IMR-90 (cell line): ENCODE measurements at regions not wholly inside any gene's neighbourhood (a gene's known extent, or its start where the extent isn't known, plus 50 kb on each side); places are given as distances from the start of the nearest gene placed in this dataset.

Experiments used
- ATAC-seq: fragments of 200-7000 bp; cut with Tn5 transposase; 2 replicates; pipeline ENCODE4 v1.9.1; 2020; ENCODE audit warnings: low read depth, mild to moderate bottlenecking, moderate library complexity
- BruUV-seq: library from RNA; stranded (reverse); fragments of 400-500 nt; replicated peaks from 2 replicates; lab custom pipeline; 2021; lab: Mats Ljungman, UMichigan
- CTCF ChIA-PET: fragments of 300-600 bp; formaldehyde crosslinking; extraction: SDS; loops from one replicate; lab custom pipeline; 2021; ENCODE audit warnings: antibody characterized with exemption; lab: Yijun Ruan, JAX
- POLR2A ChIA-PET: fragments of 300-600 bp; sonication (Branson Sonifier 250); formaldehyde crosslinking; loops from one replicate; lab custom pipeline; 2022; ENCODE audit warnings: antibody characterized with exemption; ENCODE audit not compliant: unreplicated experiment; lab: Charles Lee
- DNase-seq: peaks from one replicate; pipeline ENCODE4 v3.0.0; 2013
- H2AFZ ChIP-seq: replicated peaks from 2 replicates; pipeline ENCODE3; 2013; ENCODE audit warnings: low read length, mild to moderate bottlenecking; ENCODE audit not compliant: poor library complexity
- H2AK5ac ChIP-seq: 2 replicates; pipeline ENCODE4 v1.6.1; 2013; ENCODE audit warnings: low read depth, low read length, inconsistent platforms
- H2AK9ac ChIP-seq: replicated peaks from 2 replicates; pipeline ENCODE3; 2013; ENCODE audit warnings: mild to moderate bottlenecking, low read depth, low read length, moderate library complexity; ENCODE audit not compliant: poor library complexity
- H2BK120ac ChIP-seq: 2 replicates; pipeline ENCODE4 v1.6.1; 2013; ENCODE audit warnings: low read depth, low read length, inconsistent platforms
- H2BK15ac ChIP-seq: 3 replicates; pipeline ENCODE4 v1.6.1; 2013; ENCODE audit warnings: low read depth, low read length, inconsistent platforms
- H2BK20ac ChIP-seq: 2 replicates; pipeline ENCODE4 v1.6.1; 2013; ENCODE audit warnings: low read depth, mild to moderate bottlenecking, inconsistent platforms, low read length, moderate library complexity
- H2BK5ac ChIP-seq: 2 replicates; pipeline ENCODE4 v1.6.1; 2013; ENCODE audit warnings: mild to moderate bottlenecking, low read depth, low read length, inconsistent platforms; ENCODE audit not compliant: poor library complexity, severe bottlenecking
- H3K14ac ChIP-seq: replicated peaks from 2 replicates; pipeline ENCODE4 v1.6.1; 2013; ENCODE audit warnings: low read depth, low read length, inconsistent platforms
- H3K18ac ChIP-seq: 2 replicates; pipeline ENCODE4 v1.6.1; 2013; ENCODE audit warnings: low read depth, low read length, control low read depth
- H3K23ac ChIP-seq: 2 replicates; pipeline ENCODE4 v1.6.1; 2013; ENCODE audit warnings: low read depth, low read length, inconsistent platforms
- H3K27ac ChIP-seq: 2 replicates; pipeline ENCODE4 v1.5.1; 2013; ENCODE audit warnings: mild to moderate bottlenecking, control low read depth, low read length; ENCODE audit not compliant: insufficient read depth
- H3K27me3 ChIP-seq: 2 replicates; pipeline ENCODE4 v1.6.1; 2013; ENCODE audit warnings: low read length; ENCODE audit not compliant: control insufficient read depth, insufficient read depth
- H3K36me3 ChIP-seq: 2 replicates; pipeline ENCODE4 v1.6.1; 2013; ENCODE audit warnings: low read length, mixed read lengths; ENCODE audit not compliant: control insufficient read depth, insufficient read depth
- H3K4ac ChIP-seq: 2 replicates; pipeline ENCODE4 v1.6.1; 2013; ENCODE audit warnings: low read depth, low read length, inconsistent platforms
- H3K4me1 ChIP-seq: 2 replicates; pipeline ENCODE4 v1.6.1; 2013; ENCODE audit warnings: low read length, mixed read lengths; ENCODE audit not compliant: control insufficient read depth, insufficient read depth
- H3K4me2 ChIP-seq: 2 replicates; pipeline ENCODE4 v1.6.1; 2013; ENCODE audit warnings: low read depth, mild to moderate bottlenecking, control low read depth, low read length, moderate library complexity
- H3K4me3 ChIP-seq: 2 replicates; pipeline ENCODE4 v1.5.1; 2013; ENCODE audit warnings: low read depth, mild to moderate bottlenecking, control low read depth, low read length, moderate library complexity; ENCODE audit not compliant: insufficient read depth
- H3K56ac ChIP-seq: 2 replicates; pipeline ENCODE4 v1.6.1; 2013; ENCODE audit warnings: low read length, inconsistent platforms; ENCODE audit not compliant: insufficient read depth; ENCODE audit errors: extremely low read depth
- H3K79me1 ChIP-seq, 2 experiments: 2 replicates each; pipeline ENCODE4 v1.6.1; 2013; ENCODE audit warnings: low read length in 2 of 2, inconsistent platforms in 1 of 2, low read depth in 1 of 2
- H3K9ac ChIP-seq: 2 replicates; pipeline ENCODE4 v1.6.1; 2013; ENCODE audit warnings: low read depth, low read length, control low read depth
- H3K9me1 ChIP-seq: 2 replicates; pipeline ENCODE4 v1.6.1; 2013; ENCODE audit warnings: low read length, inconsistent platforms; ENCODE audit not compliant: insufficient read depth
- H3K9me3 ChIP-seq: 2 replicates; pipeline ENCODE4 v1.6.1; 2013; ENCODE audit warnings: low read length; ENCODE audit not compliant: control insufficient read depth, insufficient read depth
- H4K20me1 ChIP-seq: 2 replicates; pipeline ENCODE4 v1.6.1; 2013; ENCODE audit warnings: low read length, inconsistent platforms; ENCODE audit not compliant: insufficient read depth
- H4K5ac ChIP-seq: 2 replicates; pipeline ENCODE4 v1.6.1; 2013; ENCODE audit warnings: mild to moderate bottlenecking, low read depth, low read length, control low read depth
- H4K8ac ChIP-seq, 2 experiments: 2 replicates each; pipeline ENCODE4 v1.6.1; 2013; ENCODE audit warnings: low read depth in 2 of 2, low read length in 2 of 2, control low read depth in 1 of 2, inconsistent platforms in 1 of 2
- H4K91ac ChIP-seq: 2 replicates; pipeline ENCODE4 v1.6.1; 2013; ENCODE audit warnings: low read depth, low read length, inconsistent platforms; ENCODE audit not compliant: insufficient read depth
- RAD21 ChIP-seq: IDR thresholded peaks from 2 replicates; pipeline ENCODE4 v1.6.1; 2012; ENCODE audit warnings: low read length, improper control_type of control experiment
- RCOR1 ChIP-seq: IDR thresholded peaks from 2 replicates; pipeline ENCODE4 v1.6.1; 2012; ENCODE audit warnings: mild to moderate bottlenecking, low read length, improper control_type of control experiment; ENCODE audit not compliant: insufficient replicate concordance
- dilution Hi-C: fragments of 300-500 bp; cut with HindIII; formaldehyde crosslinking; loops from one replicate; pipeline ENCODE4 v1.14.3; 2018; ENCODE audit warnings: low sequenced_read_pairs; ENCODE audit not compliant: unreplicated experiment
- in situ Hi-C: fragments of 300-500 bp; cut with MboI; formaldehyde crosslinking; loops from 3 replicates; pipeline ENCODE4 v1.14.3; 2019; ENCODE audit warnings: low sequenced_read_pairs, inconsistent platforms, mixed read lengths
- intact Hi-C: fragments of 100-400 bp; cut with micrococcal nuclease; formaldehyde crosslinking; loops from 2 replicates; pipeline ENCODE4 v1.10.0; 2022
- TF ChIP-seq, protein P1 (sequence below): fragments of 150-350 bp; IDR thresholded peaks from 2 replicates; pipeline ENCODE4 v1.6.1; 2016; ENCODE audit warnings: low read depth, mild to moderate bottlenecking, low read length, moderate library complexity, borderline replicate concordance

GRCh38 chr4:92074839-92075238 lies 228.9 kb upstream of the GRID2 start:
- ChIA-PET CTCF (no interaction called here), POLR2A (no interaction called here)
- Histone ChIP-seq H3K79me1 (no peaks in the 10 kb centered on the region), H4K20me1 (no peaks in the 10 kb centered on the region), H3K4ac (no peak overlapping the region), H2BK15ac (no peak overlapping the region), H2AFZ (no peak overlapping the region), H3K18ac (no peak overlapping the region), H3K4me3 (no peak overlapping the region), H4K5ac (no peak overlapping the region), H3K9me1 (no peaks in the 10 kb centered on the region), H2BK5ac (no peak overlapping the region), H3K4me2 (no peak overlapping the region), H3K36me3 (no peaks in the 10 kb centered on the region), H3K27me3 (no peaks in the 10 kb centered on the region), H3K23ac (no peak overlapping the region), H4K91ac (no peak overlapping the region), H3K9ac (no peak overlapping the region), H3K9me3 (peaks cover 5% of the 10 kb centered on the region), H2AK9ac (no peak overlapping the region), H3K56ac (no peak overlapping the region), H3K27ac (no peak overlapping the region), H2BK20ac (no peak overlapping the region), H2AK5ac (no peak overlapping the region), H2BK120ac (no peak overlapping the region), H3K4me1 (no peaks in the 10 kb centered on the region), H4K8ac (no peak overlapping the region), H3K14ac (no peak overlapping the region)
- TF ChIP-seq, protein P1, sequence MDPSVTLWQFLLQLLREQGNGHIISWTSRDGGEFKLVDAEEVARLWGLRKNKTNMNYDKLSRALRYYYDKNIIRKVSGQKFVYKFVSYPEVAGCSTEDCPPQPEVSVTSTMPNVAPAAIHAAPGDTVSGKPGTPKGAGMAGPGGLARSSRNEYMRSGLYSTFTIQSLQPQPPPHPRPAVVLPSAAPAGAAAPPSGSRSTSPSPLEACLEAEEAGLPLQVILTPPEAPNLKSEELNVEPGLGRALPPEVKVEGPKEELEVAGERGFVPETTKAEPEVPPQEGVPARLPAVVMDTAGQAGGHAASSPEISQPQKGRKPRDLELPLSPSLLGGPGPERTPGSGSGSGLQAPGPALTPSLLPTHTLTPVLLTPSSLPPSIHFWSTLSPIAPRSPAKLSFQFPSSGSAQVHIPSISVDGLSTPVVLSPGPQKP = no peak
- no peak for TF ChIP-seq RCOR1
- TF ChIP-seq RAD21 = no peak
- DNase-seq (no peak), ATAC-seq (no peak)
- BruUV-seq = no TSS peak
- intact Hi-C loops = no loop called here
- dilution Hi-C loops = no loop called here
- in situ Hi-C loops = no loop called here
